H1 (cell line): ENCODE measurements at regions not wholly inside any gene's neighbourhood (a gene's known extent, or its start where the extent isn't known, plus 50 kb on each side); places are given as distances from the start of the nearest gene placed in this dataset.

Experiments used
- CBX8 ChIP-seq: fragments of 300-800, 300-1000 bp; sonication (generic); IDR thresholded peaks from 2 replicates; pipeline ENCODE4 v1.7.1; 2016; ENCODE audit warnings: low read depth, low read length, borderline replicate concordance
- EGR1 ChIP-seq: IDR thresholded peaks from 2 replicates; pipeline ENCODE4 v1.6.1; 2011; ENCODE audit warnings: low read depth, low read length, borderline replicate concordance
- RFX5 ChIP-seq: IDR thresholded peaks from 2 replicates; pipeline ENCODE4 v1.6.1; 2011; ENCODE audit warnings: low read depth, low read length, improper control_type of control experiment, borderline replicate concordance
- RXRA ChIP-seq: IDR thresholded peaks from 2 replicates; pipeline ENCODE4 v1.6.1; 2011; ENCODE audit warnings: low read depth, mild to moderate bottlenecking, low read length, moderate library complexity; ENCODE audit not compliant: insufficient read depth
- SAP30 ChIP-seq: fragments of 300-600 bp; sonication (generic); IDR thresholded peaks from 2 replicates; pipeline ENCODE4 v1.7.1; 2012; ENCODE audit warnings: low read length, moderate library complexity, mild to moderate bottlenecking, inconsistent platforms; ENCODE audit not compliant: insufficient read depth, insufficient replicate concordance
- SP4 ChIP-seq: IDR thresholded peaks from 2 replicates; pipeline ENCODE4 v1.6.1; 2012; ENCODE audit warnings: low read length, inconsistent platforms
- TF ChIP-seq, protein P1 (sequence below): IDR thresholded peaks from 2 replicates; pipeline ENCODE4 v1.6.1; 2012; ENCODE audit warnings: low read length, inconsistent platforms
- TF ChIP-seq, protein P2 (sequence below): fragments of 300-600 bp; sonication (generic); IDR thresholded peaks from 2 replicates; pipeline ENCODE4 v1.7.1; 2012; ENCODE audit warnings: low read length, moderate library complexity, mild to moderate bottlenecking, inconsistent platforms; ENCODE audit not compliant: insufficient replicate concordance

DNA sequence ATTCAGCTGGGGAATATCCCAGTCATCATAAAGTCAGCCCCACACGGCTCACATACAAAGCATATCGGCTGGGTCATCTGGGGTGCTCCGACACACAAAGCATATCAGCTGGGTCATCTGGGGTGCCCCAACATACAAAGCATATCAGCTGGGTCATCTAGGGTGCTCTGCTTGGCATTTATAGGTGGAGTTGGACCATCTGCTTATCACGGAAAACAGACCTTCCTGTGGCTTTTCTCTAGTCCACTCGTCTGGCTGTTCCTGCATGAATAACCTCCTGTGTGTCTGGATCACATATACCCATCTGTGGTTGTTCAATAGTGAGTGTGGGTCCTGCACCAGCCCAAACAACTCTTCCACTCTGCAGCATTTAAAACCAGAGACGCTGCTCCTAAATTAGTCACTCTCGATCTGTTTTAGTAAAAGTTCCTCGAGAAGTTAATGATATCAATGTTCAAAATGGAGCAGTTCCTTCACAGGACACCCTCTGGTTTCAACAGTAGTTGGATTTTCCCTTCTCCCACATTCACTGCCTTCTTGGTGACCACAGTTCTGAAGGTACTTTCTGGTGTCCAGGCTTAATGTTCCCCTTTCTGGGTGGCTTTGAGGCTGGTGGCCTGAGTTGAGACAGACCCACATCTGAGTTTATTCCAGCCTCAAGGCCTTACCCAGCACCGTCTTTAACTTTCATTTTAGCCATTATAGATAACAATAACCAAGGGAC, 70.0 kb upstream of the FRG1 start (continued):
- TF ChIP-seq, protein P1, sequence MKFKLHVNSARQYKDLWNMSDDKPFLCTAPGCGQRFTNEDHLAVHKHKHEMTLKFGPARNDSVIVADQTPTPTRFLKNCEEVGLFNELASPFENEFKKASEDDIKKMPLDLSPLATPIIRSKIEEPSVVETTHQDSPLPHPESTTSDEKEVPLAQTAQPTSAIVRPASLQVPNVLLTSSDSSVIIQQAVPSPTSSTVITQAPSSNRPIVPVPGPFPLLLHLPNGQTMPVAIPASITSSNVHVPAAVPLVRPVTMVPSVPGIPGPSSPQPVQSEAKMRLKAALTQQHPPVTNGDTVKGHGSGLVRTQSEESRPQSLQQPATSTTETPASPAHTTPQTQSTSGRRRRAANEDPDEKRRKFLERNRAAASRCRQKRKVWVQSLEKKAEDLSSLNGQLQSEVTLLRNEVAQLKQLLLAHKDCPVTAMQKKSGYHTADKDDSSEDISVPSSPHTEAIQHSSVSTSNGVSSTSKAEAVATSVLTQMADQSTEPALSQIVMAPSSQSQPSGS = no peak
- no peak for TF ChIP-seq RFX5
- TF ChIP-seq SAP30 = no peak
- TF ChIP-seq CBX8 = no peak
- TF ChIP-seq SP4 = no peak
- no peak for TF ChIP-seq RXRA
- TF ChIP-seq, protein P2, sequence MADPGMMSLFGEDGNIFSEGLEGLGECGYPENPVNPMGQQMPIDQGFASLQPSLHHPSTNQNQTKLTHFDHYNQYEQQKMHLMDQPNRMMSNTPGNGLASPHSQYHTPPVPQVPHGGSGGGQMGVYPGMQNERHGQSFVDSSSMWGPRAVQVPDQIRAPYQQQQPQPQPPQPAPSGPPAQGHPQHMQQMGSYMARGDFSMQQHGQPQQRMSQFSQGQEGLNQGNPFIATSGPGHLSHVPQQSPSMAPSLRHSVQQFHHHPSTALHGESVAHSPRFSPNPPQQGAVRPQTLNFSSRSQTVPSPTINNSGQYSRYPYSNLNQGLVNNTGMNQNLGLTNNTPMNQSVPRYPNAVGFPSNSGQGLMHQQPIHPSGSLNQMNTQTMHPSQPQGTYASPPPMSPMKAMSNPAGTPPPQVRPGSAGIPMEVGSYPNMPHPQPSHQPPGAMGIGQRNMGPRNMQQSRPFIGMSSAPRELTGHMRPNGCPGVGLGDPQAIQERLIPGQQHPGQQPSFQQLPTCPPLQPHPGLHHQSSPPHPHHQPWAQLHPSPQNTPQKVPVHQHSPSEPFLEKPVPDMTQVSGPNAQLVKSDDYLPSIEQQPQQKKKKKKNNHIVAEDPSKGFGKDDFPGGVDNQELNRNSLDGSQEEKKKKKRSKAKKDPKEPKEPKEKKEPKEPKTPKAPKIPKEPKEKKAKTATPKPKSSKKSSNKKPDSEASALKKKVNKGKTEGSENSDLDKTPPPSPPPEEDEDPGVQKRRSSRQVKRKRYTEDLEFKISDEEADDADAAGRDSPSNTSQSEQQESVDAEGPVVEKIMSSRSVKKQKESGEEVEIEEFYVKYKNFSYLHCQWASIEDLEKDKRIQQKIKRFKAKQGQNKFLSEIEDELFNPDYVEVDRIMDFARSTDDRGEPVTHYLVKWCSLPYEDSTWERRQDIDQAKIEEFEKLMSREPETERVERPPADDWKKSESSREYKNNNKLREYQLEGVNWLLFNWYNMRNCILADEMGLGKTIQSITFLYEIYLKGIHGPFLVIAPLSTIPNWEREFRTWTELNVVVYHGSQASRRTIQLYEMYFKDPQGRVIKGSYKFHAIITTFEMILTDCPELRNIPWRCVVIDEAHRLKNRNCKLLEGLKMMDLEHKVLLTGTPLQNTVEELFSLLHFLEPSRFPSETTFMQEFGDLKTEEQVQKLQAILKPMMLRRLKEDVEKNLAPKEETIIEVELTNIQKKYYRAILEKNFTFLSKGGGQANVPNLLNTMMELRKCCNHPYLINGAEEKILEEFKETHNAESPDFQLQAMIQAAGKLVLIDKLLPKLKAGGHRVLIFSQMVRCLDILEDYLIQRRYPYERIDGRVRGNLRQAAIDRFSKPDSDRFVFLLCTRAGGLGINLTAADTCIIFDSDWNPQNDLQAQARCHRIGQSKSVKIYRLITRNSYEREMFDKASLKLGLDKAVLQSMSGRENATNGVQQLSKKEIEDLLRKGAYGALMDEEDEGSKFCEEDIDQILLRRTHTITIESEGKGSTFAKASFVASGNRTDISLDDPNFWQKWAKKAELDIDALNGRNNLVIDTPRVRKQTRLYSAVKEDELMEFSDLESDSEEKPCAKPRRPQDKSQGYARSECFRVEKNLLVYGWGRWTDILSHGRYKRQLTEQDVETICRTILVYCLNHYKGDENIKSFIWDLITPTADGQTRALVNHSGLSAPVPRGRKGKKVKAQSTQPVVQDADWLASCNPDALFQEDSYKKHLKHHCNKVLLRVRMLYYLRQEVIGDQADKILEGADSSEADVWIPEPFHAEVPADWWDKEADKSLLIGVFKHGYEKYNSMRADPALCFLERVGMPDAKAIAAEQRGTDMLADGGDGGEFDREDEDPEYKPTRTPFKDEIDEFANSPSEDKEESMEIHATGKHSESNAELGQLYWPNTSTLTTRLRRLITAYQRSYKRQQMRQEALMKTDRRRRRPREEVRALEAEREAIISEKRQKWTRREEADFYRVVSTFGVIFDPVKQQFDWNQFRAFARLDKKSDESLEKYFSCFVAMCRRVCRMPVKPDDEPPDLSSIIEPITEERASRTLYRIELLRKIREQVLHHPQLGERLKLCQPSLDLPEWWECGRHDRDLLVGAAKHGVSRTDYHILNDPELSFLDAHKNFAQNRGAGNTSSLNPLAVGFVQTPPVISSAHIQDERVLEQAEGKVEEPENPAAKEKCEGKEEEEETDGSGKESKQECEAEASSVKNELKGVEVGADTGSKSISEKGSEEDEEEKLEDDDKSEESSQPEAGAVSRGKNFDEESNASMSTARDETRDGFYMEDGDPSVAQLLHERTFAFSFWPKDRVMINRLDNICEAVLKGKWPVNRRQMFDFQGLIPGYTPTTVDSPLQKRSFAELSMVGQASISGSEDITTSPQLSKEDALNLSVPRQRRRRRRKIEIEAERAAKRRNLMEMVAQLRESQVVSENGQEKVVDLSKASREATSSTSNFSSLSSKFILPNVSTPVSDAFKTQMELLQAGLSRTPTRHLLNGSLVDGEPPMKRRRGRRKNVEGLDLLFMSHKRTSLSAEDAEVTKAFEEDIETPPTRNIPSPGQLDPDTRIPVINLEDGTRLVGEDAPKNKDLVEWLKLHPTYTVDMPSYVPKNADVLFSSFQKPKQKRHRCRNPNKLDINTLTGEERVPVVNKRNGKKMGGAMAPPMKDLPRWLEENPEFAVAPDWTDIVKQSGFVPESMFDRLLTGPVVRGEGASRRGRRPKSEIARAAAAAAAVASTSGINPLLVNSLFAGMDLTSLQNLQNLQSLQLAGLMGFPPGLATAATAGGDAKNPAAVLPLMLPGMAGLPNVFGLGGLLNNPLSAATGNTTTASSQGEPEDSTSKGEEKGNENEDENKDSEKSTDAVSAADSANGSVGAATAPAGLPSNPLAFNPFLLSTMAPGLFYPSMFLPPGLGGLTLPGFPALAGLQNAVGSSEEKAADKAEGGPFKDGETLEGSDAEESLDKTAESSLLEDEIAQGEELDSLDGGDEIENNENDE = no peak
- no peak for TF ChIP-seq EGR1
